GM12864 (cell line): ENCODE measurements at regions not wholly inside any gene's neighbourhood (a gene's known extent, or its start where the extent isn't known, plus 50 kb on each side); places are given as distances from the start of the nearest gene placed in this dataset.

Source experiments
- DNase-seq: peaks from one replicate; pipeline ENCODE4 v3.0.0-alpha.2; 2011; ENCODE audit warnings: low read depth
- H3K4me3 ChIP-seq: 2 replicates; pipeline ENCODE4 v1.5.1; 2011; ENCODE audit warnings: mild to moderate bottlenecking, low read depth, low read length, control low read depth
- TF ChIP-seq, protein P1 (sequence below): IDR thresholded peaks from 2 replicates; pipeline ENCODE4 v1.5.1; 2011; ENCODE audit warnings: low read depth, mild to moderate bottlenecking, moderate library complexity, low read length, control low read depth, inconsistent platforms; ENCODE audit errors: missing control alignments

DNA sequence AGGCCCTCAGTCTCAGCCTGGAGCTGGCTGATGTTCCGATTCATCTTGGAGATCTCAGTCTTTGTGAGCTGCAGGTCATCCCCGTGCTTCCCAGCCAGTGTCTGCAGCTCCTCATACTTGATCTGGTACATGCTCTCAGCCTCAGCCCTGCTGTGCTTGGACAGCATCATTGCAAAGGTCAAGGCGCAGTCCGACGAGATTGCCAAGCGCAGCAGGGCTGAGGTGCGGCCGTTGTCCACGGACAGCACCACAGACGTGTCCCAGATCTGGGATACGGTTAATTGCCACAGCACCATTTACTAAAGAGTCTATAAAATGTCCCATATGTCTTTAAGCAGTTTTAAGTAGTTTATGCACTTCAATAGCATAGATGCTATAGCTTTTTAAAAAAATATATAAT is 965.7 kb downstream of the FSCB start:
- no peak for DNase-seq
- no peak overlapping the region for H3K4me3 ChIP-seq
- TF ChIP-seq, protein P1, sequence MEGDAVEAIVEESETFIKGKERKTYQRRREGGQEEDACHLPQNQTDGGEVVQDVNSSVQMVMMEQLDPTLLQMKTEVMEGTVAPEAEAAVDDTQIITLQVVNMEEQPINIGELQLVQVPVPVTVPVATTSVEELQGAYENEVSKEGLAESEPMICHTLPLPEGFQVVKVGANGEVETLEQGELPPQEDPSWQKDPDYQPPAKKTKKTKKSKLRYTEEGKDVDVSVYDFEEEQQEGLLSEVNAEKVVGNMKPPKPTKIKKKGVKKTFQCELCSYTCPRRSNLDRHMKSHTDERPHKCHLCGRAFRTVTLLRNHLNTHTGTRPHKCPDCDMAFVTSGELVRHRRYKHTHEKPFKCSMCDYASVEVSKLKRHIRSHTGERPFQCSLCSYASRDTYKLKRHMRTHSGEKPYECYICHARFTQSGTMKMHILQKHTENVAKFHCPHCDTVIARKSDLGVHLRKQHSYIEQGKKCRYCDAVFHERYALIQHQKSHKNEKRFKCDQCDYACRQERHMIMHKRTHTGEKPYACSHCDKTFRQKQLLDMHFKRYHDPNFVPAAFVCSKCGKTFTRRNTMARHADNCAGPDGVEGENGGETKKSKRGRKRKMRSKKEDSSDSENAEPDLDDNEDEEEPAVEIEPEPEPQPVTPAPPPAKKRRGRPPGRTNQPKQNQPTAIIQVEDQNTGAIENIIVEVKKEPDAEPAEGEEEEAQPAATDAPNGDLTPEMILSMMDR: no peak

GRCh38 chr14:43540948-43541347 is 966.1 kb downstream of the FSCB start:
- TF ChIP-seq, protein P1: no peak
- DNase-seq: no peak
- H3K4me3 ChIP-seq: no peak overlapping the region

DNA sequence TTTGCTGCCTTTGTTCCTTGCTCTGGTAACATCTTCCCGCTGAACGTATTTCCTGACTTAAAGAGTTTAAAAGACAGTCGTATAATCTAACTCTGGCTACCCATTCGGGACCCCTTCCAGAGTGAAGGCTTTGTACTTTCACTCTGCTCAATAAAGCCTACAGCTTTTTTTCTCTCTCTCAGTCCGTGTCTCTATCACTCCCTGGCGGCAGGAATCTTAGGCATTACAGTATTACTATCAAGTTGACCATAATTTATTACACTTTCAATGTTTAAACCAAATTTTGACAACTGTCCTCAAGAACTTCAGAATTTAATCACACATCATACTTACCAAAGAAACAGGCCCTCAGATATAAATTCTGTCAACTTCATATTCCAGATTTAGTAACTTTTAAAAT is 967.9 kb downstream of the FSCB start:
- TF ChIP-seq, protein P1: no peak
- DNase-seq: no peak
- H3K4me3 ChIP-seq: no peak overlapping the region

DNA sequence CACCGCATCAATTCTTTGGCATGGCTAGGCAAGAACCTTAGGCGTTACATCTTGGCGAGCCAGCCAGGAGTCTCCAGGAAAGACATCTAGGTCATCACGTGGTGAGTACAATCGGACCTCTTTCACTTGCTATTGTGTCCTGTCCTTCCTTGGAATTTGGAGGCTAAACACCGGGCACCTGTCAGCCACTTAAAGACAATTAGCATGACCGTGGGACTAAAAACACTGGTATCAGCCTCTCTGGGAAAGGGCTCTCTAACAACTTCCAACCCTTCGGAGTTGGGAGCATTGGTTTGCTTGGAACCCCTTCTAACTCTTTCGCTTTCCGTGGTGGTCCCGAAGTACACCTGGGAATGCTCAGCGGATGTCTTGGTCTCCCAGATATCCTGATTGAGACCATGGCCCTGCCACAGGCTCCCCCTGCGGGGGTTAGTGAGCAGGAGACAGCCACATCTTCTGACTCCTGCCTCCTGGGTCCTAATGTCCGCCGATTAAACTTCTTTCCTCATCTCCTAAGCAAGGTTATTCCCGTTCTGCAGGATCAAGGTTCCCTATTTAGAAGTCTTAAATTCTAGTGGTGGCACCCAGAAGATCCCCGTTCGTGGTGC is 971.7 kb downstream of the FSCB start:
- no peak overlapping the region for H3K4me3 ChIP-seq
- TF ChIP-seq, protein P1: no peak
- DNase-seq: no peak

DNA sequence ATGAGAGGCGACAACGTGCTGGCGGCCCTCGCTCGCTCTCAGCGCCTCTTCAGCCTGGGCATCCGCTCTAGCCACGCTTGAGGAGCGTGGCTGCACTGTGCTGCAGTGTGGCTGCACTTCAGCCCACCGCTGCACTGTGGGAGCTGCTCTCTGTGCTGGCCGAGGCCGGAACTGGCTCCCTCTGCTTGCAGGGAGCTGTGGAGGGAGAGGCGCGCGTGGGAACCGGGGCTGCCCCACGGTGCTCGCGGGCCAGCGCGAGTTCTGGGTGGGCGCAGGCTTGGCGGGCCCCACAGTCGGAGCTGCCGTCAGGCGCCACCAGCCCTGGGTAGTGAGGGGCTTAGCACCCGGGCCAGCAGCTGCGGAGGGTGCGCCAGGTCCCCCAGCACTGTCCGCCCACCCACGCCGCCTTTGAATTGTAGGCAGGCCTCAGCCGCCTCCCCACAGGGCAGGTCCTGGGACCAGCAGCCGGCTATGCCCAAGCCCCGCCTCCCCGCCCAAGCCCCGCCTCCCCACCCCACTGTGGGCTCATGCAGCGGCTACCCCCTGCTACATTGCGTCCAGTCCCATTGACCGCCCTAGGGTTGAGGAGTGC is 974.2 kb downstream of the FSCB start:
- DNase-seq: no peak
- no peak overlapping the region for H3K4me3 ChIP-seq
- TF ChIP-seq, protein P1: no peak

DNA sequence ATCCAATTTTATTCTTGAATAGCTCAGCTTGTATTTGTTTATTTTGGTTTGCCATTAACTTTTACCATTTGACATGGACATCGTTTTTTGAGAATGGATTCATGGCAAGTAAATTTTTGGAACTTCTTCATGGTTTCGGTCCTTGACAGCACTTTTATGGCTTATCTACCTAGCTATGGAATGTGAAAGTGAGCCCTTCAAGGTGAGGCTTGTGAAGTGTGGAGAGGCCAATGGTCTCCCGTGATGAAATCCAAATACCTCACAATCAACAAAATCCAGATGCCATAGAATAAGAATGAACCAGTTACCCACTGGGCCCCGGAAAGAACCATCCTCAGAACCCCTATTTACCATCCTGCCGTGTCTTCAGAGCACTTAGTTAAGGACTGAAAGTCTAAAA is 978.8 kb downstream of the FSCB start:
- H3K4me3 ChIP-seq: no peak overlapping the region
- TF ChIP-seq, protein P1: no peak
- no peak for DNase-seq

GRCh38 chr14:43525658-43526057 is 981.4 kb downstream of the FSCB start:
- no peak for DNase-seq
- TF ChIP-seq, protein P1: no peak
- no peak overlapping the region for H3K4me3 ChIP-seq
